GM18499 (cell line): ENCODE measurements at regions not wholly inside any gene's neighbourhood (a gene's known extent, or its start where the extent isn't known, plus 50 kb on each side); places are given as distances from the start of the nearest gene placed in this dataset.

Experiments used
- ATAC-seq: cut with Tn5 transposase; IDR thresholded peaks from one replicate; pipeline ENCODE4 v1.9.1; 2021; ENCODE audit warnings: moderate number of reproducible peaks; ENCODE audit not compliant: insufficient read depth, unreplicated experiment

GRCh38 chr15:92294759-92295158, 98.9 kb upstream of the ST8SIA2 start:
- no peak for ATAC-seq

DNA sequence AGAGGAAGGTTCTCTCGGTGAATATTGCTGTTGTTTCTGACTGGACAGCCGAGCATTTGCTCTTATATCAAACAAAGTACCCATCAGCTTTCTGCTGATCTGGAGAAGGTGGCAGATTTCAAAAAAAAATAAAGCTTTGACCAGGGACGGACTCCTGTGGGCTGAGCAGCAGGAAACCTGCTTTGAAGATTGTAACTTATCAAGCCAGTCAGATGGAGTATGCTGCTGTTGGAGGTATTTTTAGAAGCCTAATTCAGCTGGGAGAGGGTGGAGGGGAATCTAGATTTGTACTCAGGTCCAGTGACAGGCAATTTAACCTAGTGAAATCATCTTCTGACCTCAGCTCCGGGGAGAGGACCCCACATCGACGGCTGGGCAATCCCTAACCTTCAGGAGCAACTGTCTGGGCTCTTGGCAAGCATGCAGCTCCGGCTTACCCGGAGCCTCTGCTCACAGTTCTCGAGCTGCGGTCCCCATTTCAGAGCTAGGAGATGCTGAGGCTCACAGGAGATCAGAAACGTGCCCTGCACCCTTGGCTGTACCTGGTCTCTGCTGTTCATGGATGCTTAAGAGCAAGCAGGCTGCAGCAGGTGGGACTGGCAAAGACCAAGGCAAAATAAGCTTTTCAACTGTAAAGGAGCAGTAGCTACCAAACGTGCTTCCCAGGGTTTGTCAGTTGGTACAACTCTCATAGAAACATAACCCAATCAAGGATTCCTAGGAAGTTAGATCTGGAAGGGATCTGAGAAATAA, 89.3 kb upstream of the ST8SIA2 start:
- no peak for ATAC-seq

DNA sequence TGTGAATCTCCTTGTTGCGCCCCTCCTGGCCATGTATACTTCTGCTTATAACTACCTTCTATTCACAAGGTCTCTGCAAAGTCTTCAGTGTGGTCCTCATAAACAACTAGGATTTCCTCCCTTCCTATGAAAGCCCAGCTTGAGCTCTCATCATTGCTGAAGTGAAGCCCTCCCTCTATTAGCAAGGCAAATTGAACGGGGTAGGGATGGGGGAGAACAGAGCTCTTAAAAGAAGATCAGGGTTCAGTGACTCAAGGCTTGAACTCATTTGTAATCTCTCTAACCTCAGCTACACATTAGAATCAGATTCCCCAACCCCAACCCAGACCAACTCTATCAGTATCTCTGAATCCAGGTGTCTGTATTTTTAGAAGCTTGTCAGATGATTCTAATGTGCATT, 88.3 kb upstream of the ST8SIA2 start:
- no peak for ATAC-seq

GRCh38 chr15:92306663-92307062, 87.0 kb upstream of the ST8SIA2 start:
- ATAC-seq: no peak

DNA sequence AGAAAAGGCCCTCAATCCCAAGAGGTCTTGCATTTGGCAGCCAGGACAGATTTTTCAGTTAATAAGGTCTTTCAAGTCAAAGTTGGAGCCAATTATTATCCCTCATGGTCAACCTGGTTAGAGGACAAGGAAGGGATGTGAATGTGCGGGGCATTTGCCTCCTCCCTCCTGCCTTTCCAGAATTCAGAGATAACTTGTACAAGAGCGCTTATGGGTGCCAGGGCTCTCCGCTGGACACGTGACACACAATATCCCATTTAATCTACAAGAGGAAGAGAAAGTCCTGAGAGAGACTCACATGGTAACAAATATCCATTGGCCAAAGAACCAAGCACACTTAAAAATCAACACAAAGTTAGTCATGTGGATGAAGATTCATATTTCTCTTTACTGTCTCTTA, 78.5 kb upstream of the ST8SIA2 start:
- no peak for ATAC-seq

DNA sequence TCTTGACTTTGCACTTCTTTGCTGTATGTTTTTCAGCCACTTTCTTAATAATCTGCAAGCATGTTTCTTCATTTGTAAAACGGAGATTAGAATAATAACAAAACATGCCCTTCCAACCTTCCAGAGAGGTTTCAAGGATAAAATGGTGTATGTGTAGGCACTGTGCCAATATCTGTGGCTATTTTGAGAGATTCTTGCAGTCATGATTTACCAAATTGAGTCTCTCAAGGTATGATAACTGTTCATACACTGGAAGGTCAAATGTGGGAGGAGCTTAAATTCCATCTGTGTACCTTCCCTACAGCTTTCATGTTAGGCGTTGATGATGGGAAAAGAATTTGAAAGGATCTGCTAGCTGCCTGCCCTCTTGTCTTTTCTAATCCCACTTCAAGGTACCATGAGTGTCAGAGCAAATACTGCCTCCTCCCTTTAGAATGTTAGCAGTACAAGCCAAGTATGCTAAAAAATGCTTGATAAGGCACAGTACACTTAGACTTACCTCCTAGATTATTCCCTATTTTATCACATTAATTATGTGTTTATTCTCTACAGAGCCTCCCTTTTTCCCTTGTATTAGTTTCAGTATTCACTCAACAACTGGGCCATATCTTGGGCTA, 78.0 kb upstream of the ST8SIA2 start:
- no peak for ATAC-seq

DNA sequence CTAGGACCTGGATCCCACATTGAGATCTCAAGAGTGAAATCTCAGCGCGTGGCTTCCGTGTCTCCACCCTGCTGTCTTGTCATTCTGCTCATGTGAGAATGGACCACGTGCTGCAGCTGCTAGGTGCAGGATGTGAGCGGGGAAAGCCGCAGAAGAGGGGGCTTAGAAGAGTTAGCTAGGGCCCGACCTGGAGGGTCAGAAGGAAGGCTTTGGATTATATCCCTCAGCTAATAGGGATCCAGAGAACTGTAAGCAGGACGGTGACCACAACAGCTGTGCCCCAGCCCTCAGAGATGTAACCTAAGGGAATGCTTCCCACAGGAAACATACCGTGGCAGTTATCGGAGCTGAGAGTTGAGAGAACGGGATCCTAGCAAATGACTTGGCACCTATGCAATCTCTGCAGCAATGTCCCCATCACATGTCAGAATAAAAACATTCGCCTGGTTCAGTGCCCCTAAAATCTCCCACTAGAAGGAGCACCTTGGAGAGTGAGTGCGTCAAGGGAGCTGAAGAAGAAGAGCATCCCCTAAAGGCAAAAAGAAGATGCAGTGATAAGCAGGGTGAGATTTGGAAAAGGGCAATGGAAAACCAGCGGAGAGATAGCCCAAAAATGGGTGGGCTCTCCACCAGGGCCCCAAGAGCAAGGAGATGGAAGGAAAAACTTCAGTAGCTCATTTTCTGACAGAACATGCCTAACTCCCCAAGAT, 76.9 kb upstream of the ST8SIA2 start:
- ATAC-seq: no peak

GRCh38 chr15:92320012-92320699, 73.5 kb upstream of the ST8SIA2 start:
- no peak for ATAC-seq

DNA sequence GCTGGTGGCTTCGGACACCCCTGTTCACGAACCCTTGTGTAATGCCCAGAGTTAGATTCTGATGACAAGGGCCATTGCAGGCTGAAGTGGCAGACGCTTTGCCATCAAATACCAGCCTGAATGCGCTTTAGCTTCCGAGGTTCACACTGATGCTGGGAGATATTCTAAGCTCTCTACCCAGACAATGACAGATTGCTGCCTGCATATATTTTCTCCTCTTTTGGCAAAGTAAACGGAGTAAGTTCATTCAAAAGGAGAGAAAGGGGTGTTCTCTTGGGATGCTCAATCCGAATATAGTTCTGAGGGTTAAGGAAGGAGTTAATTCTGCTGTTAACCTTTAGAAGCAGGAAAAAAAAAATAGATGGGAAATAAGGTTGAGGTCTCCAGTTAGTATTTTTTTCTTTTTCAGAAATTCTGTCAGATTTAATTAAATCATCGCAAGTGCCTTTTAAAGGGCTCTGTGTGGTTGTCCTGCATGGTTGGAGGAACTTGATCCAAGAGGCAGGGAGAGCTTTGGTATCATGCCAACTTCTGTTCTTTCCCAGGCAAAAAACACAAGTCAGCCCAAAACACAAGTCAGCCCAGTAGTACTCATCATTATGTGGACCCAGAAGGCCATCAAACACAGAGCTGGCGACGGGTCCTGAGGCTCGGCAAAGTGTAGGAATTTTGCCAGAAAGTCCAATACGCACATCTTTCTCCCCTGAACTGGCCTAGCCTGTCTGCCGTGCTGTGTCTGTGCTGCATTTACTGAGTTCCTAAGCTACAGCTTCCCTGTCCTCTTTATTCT, 70.9 kb upstream of the ST8SIA2 start:
- no peak for ATAC-seq

DNA sequence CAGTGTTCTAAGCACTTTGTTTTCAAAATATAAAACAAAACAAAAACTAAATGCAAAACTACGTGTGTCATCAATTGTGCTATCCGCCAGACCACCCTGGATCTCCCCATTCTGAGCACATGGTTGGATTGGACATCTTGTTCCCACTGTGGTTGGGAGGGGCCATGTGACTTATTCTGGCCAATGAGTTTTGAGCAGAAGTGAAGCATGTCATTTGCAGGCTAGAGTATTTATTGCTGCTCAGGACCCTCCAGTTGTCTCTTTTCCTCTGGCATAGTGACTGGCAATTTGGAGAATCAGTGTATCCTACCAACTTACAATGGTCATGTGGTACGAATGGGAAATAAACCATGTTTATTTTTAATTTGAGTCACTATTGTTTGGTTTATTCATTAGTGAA, 70.2 kb upstream of the ST8SIA2 start:
- no peak for ATAC-seq

DNA sequence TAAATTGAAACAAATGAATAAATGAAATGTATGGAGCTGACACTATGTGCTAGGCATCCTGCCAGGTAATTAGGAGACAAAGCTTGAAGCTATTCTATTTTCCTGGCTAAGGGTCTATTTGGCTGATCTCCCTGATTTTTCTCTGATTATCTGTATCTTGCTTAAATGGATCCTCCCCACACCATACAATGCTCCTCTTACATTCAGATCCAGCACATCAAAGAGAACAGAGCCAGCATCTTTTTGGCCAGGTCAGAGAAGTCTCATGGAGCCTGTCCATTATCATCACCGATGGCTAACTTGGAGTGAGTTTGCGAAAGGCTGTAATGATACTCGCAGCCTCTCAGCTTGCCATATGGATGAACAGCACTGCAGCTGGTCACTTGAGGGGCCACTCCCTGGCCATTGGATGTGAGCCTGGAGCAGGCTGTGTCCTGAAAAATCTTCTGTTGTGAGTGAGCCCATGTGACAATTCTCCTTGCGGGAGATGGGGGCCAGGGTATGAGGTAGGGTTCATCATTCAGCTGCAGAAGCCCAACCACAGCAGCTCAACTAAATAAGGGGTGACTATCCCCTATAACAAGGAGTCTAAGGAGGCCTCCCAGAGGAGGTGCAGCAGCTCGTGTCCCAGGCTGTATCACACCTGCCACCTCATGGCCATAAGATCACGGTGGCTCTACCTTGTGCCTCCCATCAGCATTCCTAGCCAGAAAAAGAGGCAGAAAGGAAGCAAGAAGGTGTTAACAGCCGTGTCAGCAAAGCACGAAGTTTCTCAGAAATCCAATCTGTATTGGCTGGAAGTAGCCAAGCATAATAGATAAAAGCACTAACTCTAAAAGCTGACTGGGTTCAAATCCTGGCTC, 69.3 kb upstream of the ST8SIA2 start:
- no peak for ATAC-seq

GRCh38 chr15:92326236-92326635, 67.4 kb upstream of the ST8SIA2 start:
- ATAC-seq: no peak

GRCh38 chr15:92327033-92327432, 66.6 kb upstream of the ST8SIA2 start:
- ATAC-seq: no peak

GRCh38 chr15:92328207-92328606, 65.5 kb upstream of the ST8SIA2 start:
- ATAC-seq: no peak

GRCh38 chr15:92332125-92332899, 61.4 kb upstream of the ST8SIA2 start:
- ATAC-seq: no peak

- no peak for ATAC-seq
Observed at GRCh38 chr15:92333709-92334108, 60.0 kb upstream of the ST8SIA2 start.

DNA sequence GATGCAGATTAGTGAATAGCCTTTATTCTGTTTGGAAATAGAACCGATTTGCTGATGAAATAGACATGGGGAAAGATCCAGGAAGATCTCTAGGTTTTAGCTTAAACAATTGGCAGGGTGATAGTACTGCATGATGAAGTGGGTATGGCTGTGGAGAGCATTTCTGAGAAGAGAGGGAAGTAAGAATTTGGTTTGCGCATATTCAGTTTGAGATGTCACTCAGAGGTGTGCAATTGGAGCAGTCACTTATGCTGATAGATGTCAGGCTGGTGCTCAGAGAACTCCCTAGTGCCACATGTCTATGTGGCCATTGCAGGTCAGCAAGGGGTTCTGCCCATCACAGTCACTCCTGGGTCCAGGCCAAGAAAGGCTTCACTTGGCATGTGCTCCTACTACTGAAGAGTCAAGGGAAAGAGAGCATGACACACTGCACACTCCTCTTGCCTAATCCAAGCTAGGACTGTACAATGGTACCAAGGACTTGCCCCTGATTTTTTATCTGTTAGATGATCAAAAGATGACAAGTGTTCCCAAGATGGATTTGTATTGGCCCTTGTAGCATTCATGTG, 57.2 kb upstream of the ST8SIA2 start:
- no peak for ATAC-seq

- ATAC-seq: no peak
Observed at GRCh38 chr15:92339361-92339760, 54.3 kb upstream of the ST8SIA2 start.
